ENCODE measurements at regions not wholly inside any gene's neighbourhood (a gene's known extent, or its start where the extent isn't known, plus 50 kb on each side); places are given as distances from the start of the nearest gene placed in this dataset.
A peak's percentile ranks its signal among the peaks of the same experiment; 100 is the strongest.

GRCh38 chrX:46447384-46447783, 97.8 kb downstream of the ZNF674 start:
- no peak for DNase-seq (ENCODE audit: low spot score)

DNA sequence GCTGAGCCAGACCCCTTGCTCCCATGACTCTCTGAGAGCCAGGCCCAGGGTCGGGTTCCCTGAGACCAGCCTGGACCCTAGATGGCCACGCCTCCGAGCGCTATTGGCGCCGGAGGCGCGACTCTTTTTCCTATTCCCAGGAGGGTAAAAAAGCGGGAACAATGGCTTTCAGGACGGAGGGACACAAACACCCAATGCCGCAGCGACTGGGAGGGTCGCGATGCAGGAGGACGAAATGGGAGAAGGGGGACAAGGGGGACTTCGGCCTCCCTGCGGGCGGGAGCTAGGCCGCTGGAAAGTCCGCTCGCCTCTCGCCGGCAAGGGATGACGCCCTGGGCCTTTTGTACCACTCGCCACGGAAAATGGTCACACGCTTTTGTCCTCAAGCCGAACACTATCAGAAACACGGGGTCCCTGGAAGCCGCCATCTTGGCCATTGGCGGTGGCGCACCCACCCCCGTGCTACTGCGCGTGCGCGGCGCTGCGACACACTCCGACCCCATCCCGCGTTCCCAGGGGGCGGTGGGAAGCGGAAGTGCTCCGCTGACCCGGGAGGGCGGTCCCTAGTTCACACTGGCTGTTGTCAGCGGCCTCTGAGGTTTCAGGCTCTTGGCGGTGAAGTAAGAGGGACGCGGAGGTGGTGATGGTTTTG, 98.4 kb downstream of the ZNF674 start:
- DNase-seq (ENCODE audit: low spot score) = peak; percentile 56

DNA sequence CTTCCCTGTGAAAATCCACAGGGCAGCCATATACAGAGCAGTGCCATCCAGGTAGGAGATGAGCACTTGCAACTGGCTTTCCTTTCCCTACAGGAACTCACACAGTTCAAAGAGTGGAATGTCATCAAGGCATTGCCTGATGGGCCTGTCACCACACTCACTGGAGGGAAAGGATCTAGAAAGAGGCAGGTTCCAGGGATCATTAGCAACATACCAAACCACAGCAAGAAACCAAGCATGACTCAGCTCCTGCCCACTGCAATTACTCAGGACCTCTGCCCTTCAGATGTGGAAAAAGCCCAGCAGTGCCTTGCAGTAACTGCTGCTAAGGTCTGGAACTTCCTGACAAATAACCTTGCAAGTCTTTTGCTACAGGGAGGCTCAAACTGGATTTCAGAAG, 101.2 kb downstream of the ZNF674 start:
- DNase-seq (ENCODE audit: low spot score) = peak; percentile 91

DNA sequence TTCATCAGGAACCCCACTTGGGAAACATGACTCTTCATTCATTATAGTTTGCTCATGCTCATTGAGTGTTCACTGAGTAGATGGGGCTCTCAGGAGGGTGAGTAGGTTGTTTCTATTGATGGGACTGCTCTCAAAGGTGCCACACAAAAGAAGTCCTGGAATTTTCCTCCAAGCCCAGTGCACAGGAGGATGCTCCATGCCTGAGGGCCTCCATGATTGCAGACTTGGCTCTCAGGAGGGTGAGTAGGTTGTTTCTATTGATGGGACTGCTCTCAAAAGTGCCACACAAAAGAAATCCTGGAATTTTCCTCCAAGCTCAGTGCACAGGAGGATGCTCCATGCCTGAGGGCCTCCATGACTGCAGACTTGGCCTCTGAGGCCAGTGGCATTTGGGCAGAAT, 108.5 kb downstream of the ZNF674 start:
- no peak for DNase-seq (ENCODE audit: low spot score)

DNA sequence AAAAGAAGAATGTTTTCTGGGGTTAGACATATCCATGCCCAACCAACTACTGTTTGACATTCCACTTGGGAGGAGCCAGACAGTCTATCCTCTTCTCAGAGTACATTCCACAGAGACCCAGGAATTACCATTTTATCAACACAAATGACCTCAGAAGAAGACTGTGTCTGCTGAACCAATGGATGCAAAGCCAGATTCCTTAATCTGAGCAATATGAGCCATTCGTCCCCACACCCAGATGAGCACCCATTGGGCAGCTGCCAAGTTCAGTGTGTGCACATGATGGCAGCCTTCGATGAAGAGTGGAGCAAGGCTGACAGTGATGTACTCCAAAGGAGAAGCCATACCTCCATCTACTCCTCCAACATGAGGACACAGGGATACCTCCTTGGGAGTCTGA, 111.3 kb downstream of the ZNF674 start:
- DNase-seq (ENCODE audit: low spot score) = no peak

- peak; percentile 43 for DNase-seq (ENCODE audit: low spot score)
Observed at GRCh38 chrX:46408553-46409407, 136.4 kb downstream of the ZNF674 start.

DNA sequence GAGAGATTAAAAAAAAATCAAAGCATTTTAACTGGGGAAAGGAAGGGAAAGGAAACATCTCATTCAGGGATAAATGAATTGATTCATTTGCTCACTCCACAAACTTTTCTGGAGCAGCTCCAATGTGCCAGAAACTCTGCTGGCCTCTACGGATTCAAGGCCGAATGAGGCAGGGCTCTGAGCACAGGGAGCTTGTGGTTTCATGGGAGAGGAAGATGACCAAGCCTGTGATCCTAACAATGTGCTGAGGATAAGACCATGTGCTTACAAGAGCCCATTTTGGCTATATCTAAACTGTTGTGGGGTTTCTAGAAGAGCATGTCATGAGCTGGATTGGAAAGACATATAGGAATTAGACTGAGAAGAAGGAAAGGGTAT, 137.5 kb downstream of the ZNF674 start:
- no peak for DNase-seq (ENCODE audit: low spot score)

DNA sequence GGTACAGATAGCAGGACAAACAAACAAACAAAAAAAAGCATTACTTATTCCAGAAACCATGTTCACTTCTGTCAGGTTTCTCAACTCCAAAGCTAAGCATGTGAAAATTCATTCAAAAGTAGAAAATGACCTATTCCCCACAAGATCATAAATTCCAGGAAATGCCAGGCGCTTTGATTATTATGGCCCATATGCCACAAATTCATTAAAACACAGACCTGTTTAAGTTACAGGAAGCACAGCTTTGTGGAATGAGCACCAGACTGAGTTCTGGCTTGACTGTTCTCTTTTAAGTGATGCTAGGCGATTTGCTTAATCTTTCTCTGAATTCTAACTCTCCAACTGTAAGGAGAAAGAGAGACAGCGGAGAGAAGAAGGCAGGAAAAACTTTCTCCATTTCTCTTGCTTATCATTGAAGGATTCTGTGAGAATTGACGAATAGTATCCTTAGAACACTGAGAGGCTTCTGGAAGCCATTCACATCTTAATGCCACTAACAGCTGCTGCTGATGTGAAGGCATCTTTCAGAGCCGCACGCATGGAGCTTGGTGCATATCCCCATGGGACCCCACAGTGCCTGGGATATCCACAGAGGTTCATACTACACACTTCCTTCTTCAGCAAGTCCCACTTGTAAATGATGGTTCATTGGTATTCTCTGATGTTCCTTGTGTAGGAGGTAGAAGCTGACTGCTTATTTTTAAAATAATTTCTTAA, 138.0 kb downstream of the ZNF674 start:
- DNase-seq (ENCODE audit: low spot score) = no peak

DNA sequence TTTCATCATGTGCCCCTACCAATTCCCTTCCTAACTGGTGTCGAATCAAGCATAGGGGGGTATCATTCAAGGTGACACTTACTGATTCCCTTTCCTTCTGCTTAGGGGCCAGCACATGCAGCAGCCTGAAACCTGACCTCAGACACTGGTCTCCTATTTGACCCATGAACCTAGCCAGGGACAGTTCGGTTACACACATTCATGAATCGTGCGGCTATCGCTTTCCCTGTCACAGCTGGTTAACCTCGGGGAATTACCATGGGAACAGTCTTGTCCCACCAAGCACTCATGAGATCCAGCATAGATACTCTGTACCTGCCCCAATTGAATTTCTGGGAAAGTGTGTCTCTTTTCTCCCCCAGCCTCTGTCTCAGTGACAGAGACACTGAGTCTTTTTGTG, 140.4 kb downstream of the ZNF674 start:
- no peak for DNase-seq (ENCODE audit: low spot score)

DNA sequence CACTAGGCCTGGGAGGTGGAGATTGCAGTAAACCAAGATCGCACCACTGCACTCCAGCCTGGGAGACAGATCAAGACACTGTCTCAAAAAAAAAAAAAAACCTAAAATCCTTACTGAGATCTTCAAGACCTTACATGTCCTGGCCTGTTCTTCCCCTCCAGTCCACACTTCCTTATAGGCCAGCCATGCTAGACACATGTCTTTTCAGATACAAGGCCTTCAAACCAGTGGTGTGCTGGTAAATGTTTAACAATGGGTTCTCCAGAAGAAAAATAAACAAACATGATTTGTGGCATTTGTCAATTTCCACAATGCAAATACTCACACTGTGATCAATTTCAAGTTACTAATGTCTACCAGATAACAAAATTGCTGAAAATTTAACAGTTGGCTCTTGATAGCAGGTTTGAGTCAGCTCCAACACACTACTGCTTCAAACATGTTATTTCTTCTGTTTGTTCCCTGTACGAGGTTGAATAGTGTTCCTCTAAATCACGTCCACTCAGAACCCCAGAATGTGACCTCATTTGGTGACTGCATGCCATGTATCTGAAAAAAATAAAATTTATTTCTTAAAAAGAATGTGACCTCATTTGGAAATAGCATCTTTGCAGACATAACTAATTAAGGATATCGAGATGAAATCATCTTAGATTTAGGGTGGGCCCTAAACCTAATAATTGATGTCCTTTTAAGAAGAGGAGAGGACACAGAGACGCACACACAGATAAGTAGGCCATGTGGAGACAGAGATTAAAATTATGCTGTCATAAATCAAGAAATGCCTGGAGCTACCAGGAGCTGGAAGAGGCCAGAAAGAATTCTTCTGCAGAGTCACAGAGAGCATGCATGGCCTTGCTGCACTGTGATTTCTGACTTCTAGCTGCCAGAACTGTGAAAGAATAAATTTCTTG, 144.4 kb downstream of the ZNF674 start:
- no peak for DNase-seq (ENCODE audit: low spot score)

GRCh38 chrX:46398874-46399273, 146.3 kb downstream of the ZNF674 start:
- DNase-seq (ENCODE audit: low spot score) = no peak

DNA sequence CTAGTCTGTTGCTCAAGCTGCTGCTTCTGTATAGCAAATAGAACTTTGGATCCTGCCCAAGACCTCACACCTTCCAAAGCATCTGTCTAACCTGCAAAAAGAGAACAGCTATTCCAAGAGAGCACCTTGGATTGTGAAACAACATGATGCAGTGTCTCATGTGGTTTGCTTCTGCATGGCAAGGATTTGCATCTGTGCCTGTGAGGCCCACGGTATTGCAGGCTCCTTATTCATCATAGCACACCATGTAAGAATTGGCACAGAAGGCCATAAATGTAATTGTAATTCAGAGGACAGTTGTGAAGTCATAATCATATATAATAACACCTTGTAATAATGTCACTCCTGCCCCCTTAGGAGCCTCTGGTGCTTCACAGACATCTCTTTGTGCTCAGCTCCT, 147.1 kb downstream of the ZNF674 start:
- DNase-seq (ENCODE audit: low spot score) = no peak

DNA sequence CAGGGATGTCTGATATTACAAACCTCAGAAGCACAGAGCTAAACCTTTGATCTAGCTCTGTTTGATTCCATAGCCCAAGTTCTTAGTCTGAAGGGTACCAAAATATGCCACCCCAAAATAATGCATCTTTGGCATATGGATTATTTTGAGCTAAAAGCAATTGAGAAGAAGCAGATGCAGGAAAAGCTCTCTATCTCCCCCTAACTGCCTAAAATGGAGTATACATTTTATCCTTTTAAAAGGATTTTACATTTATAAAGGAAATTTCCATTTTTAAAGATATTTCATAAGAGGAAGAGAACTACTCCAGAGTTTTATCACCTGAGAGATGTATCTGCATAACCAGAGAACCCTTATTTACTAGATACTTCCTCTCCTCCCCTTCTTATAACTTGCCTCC, 158.7 kb downstream of the ZNF674 start:
- DNase-seq (ENCODE audit: low spot score) = no peak

- no peak for DNase-seq (ENCODE audit: low spot score)
Observed at GRCh38 chrX:46383006-46383405, 162.2 kb downstream of the ZNF674 start.

GRCh38 chrX:46382595-46382994, 162.6 kb downstream of the ZNF674 start:
- DNase-seq (ENCODE audit: low spot score) = no peak

GRCh38 chrX:46381630-46382029, 163.6 kb downstream of the ZNF674 start:
- peak; percentile 32 for DNase-seq (ENCODE audit: low spot score)

DNA sequence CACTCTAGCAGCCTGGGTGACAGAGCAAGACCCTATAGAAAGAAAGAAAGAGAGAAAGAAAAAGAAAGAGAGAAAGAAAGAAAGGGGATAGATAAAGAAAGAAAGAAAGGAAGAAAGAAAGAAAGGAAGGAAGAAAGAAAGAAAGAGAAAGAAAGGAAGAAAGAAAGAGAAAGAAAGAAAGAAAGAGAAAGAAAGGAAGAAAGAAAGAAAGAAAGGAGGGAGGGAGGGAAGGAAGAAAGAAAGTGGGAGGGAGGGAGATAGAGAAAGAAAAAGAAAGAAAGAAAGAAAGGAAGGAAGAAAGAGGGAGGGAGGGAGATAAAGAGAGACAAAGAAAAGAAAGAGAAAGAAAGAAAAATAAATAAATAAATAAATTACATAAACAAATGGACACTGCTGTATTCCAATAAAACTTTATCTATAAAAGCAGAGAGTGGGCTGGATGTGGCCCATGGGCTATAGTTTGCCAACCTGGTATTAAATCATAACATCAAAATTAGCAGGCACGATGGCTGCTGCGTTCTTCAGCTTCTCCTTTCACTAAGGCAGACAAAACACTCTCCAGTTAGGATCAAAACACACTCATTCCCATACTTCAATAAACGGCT, 165.0 kb downstream of the ZNF674 start:
- DNase-seq (ENCODE audit: low spot score) = no peak

- DNase-seq (ENCODE audit: low spot score) = peak; percentile 60
Observed at GRCh38 chrX:46376246-46376885, 168.9 kb downstream of the ZNF674 start.

GRCh38 chrX:46375831-46376230, 169.4 kb downstream of the ZNF674 start:
- peak; percentile 4 for DNase-seq (ENCODE audit: low spot score)

DNA sequence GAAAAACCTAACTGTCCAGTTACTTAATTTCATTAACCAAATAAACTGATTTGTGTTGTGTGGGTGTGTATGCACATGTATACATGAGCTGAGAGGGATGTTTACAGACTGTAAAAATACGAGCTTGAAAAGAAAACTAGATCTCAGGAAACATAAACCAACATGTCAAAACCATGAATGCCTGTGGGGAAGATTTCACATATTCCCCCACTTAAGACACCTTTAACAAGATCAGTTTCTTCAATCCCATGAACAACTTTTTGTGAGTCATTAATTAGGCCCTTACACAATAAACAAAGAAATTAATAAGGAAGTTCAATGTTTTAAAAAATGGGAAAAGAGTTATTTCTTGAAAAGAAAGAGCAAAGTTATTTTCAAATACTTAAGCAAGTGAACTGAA, 170.8 kb downstream of the ZNF674 start:
- no peak for DNase-seq (ENCODE audit: low spot score)

GRCh38 chrX:46367491-46367890, 177.7 kb downstream of the ZNF674 start:
- no peak for DNase-seq (ENCODE audit: low spot score)

Data from A172 (cell line).